CD1c-positive myeloid dendritic cell (primary cell): ENCODE measurements at regions not wholly inside any gene's neighbourhood (a gene's known extent, or its start where the extent isn't known, plus 50 kb on each side); places are given as distances from the start of the nearest gene placed in this dataset.

Experiments
- DNase-seq: peaks from one replicate; pipeline ENCODE4 v3.0.0-alpha.2; 2016; ENCODE audit errors: extremely low spot score

GRCh38 chr3:14286887-14287500, 108.4 kb downstream of the LSM3 start:
- DNase-seq: no peak

DNA sequence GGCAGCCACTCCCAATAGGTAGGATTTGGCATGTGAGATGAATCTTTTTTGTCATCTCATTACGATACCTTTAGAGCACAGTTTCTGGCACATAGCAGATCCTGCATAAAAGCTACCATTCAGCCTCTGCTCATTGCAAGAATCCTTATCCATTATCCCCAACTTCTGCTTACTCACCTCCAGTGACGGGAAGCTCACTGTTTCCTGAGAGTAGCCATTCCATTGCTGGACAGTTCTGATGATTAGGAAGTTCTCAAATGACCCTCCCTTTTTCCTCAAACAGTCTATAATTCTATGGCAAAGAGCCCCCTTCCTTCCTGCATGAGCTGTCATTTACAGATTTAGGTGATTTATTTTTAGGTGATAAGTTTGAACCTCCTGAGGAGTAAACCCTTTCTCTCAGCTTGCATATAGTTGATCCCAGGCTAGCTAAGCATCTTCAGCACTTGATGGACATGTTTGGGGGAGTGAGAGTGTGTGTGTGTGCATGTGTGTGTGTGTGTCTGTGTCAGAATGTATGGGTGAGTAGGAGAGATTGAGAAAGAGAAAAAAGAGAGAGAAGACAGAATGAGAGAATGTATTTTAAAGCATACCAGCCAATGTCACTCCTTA, 109.7 kb downstream of the LSM3 start:
- no peak for DNase-seq

DNA sequence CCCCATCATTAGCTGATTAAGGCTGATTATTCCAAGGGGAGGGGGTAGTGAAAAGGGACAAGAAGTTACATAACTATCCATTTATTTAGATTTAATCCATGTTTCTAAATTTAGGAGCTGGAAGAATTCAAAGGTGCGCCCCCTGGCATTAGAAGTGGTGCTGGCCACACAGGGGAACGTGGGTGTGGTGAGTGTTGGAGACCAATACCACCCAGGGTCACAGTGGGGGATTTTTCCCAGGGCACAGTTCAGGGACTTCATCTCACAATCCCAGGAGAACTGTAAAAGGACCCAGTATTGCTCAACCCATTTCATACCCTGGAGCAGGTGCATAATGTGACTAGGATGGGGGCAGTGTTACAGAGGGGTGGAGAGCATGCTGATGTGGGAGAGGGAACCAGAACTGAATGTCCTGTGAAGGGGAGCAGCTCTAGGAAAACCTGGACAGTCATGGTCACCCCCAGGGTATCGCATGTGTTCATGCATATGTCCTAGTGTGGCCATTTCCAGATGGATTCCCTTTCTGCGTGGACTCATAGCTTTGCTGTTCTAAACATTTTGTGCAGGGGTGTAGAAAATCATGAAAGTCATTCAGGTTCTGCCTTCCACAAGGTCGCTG, 110.3 kb downstream of the LSM3 start:
- no peak for DNase-seq

DNA sequence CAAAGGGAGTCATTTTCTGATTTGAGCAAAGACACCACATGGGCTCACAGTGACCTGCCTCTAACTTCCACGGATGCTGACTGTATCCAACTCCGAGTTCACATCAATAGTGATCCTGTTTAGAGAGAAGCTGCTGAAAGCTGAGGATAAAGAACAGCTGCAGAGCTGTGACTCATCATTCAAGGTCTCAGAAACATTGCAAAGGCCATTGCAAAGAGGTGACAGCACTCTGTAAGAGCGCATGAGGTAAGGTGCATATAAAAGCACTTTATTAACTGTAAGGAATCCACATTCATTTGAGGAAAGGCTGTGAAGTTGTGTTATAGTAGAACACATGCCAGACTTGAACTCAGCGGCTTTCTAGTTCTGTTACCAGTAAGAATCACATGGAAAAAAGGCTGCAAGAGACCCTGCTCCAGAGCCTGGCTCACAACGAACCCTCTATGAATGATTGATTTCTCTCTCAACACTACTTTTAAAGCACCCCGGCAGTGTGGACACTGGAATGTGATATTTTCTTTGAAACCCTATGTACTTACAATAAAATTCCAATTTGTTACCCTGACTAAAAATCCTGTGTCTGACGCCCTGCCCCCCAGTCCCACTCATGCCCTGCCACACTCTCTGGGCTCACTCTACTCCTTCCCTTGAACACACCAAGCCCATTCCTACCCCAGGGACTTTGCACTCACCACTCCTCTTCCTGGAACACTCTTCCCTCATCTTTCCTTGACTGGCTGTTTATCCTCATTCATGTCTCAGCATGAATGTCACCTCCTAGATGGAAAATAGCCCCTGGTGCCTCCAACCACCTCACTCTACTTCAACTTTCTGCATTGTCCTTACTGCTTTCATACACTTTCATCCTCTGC, 111.2 kb downstream of the LSM3 start:
- no peak for DNase-seq

DNA sequence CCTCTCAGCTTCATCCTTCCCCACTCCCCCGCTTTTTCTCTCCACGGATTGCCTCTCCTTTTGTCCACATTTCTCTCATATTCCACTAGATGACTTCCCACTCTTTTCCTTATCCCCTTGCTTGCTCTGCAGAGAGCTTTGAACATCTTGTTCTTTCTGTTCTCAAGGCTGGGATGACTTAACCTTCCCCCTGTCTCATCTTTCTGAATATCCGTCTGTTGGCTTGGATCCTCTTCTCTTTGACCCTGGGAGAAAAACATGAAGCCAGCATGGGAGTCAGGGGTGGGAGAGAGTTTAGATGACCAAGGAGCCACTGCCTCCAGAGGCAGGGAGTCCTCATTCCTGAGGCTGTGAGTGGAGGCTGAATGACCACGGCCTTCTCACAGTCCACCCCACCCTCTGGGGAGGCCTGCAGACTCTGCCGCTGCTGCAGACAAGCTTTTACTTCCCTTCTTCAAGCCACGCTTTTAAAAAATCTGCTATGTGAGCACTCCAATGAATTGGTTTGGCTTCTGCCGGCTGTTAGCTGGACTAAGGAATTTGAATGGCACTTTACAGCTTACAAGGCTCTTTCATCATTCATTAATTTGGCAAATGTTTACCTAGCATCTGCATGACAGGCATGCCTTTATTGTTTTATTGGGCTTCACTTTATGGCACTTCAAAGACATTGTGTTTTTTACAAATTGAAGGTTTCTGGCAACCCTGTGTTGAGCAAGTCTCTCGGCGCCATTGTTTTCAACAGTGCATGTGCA, 111.6 kb upstream of the SLC6A6 start:
- no peak for DNase-seq

DNA sequence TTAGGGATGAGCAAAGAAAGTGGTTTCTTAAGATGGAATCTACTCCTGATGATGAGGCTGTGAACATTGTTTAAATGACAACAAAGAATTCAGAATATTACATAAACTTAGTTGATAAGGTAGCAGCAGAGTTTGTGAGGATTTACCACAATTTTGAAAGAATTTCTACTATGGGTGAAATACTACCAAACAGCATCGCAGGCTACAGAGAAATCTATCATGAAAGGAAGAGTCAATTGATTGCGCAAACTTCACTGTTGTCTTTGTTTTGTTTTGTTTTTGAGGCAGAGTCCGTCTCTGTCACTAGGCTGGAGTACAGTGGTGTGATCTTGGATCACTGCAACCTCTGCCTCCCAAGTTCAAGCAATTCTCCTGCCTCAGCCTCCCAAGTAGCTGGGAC, 107.4 kb upstream of the SLC6A6 start:
- DNase-seq: no peak

GRCh38 chr3:14295801-14296200, 106.6 kb upstream of the SLC6A6 start:
- no peak for DNase-seq

DNA sequence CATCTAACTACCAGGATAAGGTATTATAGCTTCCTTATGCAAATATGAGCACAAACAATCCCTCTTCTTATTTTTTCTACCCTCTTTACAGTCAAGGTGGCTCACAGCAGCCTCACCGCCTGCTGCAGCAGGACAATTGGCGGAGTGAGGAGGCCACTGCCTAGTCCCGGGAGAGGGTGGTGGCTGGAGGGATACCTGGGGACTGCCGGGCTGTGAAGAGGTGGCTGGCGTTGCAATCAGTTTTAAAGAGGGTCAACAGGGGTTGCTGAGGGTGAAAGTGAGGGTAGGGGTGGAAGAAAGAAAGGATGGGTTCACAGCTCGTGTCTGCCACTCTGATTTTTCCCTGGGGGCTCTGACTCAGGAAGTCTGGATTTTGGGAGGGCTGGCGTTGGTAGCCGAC, 105.1 kb upstream of the SLC6A6 start:
- DNase-seq: no peak

DNA sequence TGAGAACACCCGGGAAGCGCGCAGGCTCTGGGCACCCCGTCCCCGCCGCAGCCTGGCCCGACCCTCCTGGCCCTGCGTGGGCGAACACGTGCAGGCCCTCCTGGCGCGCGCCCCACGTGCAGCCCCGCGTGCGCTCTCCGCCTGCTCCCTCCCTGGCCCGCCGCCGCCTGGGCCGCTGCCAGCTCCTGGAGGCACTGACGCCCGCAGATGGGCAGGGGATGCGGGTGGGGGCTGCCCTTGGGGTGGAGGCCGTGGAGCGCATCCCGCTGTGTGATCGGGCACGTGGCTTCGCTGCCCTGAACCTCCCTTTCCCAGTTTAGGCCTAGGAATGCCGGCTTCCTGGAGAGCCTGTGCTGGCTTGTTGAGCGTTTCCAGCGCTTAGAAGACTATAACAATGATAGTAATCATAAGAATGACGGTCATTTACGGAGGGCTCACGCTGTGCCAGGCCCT, 104.6 kb upstream of the SLC6A6 start:
- DNase-seq: no peak

GRCh38 chr3:14298442-14298841, 104.0 kb upstream of the SLC6A6 start:
- DNase-seq: no peak

DNA sequence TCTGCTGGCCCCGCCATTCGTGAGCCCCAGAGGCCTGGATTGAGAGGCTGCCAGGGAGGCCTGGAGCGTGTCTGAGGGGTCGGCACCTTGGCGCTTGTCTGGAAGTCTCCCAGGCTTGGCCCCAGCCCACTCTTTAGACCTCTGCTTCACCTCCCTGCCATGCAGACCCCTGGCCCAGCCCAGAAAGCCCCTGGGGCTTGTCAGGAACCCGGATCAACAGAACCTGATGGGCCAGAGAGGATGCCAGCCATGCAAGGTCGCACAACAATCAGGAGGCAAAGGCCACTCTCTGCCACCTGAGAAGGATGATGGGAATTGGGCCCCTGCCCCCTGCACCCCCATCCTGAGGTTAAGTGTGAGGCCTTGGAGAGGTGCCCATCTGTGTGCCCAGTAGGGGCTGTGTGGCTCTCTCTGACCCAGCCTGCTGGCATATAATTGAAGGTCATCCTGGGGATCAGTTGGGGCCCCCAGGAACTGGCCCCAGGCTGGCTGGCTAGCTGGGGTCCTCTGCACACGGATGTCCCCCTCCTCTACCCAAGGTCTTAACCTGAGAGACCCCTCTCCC, 103.3 kb upstream of the SLC6A6 start:
- no peak for DNase-seq

DNA sequence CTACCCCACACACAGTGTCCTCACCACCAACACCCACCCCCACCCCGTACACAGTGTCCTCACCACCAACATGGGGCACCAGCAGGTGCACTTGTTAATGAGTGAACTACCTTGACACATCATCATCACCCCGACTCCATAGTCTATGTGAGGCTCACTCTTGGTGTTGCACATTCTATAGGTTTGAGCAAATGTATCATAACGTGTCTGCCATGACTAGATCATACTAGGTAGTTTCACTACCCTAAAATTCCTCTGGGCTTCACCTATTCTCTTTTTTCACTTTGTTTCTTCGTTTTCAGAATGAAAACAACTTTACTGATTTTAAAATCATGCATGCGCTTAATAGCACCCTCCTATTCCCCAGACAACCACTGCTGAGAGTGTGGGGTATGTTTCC, 102.6 kb upstream of the SLC6A6 start:
- no peak for DNase-seq

GRCh38 chr3:14300721-14301399, 101.5 kb upstream of the SLC6A6 start:
- no peak for DNase-seq

GRCh38 chr3:14301558-14301957, 100.8 kb upstream of the SLC6A6 start:
- no peak for DNase-seq

DNA sequence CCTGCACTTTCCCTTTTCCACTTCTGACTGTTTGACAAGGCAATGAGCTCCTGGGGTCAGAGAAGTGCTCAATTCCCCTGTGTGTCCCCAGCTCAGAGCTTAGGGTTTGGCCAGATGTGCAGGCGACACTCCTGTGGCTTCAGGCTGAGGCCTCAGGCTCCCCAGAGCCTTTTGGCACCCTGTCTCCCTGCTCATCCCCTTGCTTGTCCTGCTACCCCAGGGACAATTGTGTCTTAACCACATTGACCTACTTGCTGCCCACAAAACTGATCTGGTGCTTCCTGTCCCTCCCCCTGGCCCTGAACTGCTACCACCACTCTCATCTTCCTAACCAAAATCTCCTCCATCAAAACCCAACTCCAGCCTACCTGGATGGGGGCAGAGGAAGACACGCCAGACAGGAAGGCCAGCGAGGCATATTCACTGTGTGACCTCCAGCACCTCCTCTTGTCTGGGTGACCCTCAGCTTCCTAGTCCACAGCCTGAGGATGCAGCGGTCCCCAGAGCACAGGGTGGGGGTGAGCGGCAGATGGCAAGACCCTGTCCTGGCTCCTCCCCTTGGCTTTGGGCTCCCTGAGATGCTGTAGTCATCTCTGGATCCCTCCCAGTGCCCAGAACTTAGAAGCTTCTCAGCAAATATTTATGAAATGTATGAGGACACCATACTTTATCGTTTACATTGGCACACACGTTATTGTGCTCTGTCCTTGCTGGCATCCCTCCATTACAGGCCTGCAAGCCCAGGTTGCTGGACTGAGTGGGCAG, 98.9 kb upstream of the SLC6A6 start:
- no peak for DNase-seq

GRCh38 chr3:14304101-14305045, 98.0 kb upstream of the SLC6A6 start:
- DNase-seq: no peak

GRCh38 chr3:14305324-14305723, 97.1 kb upstream of the SLC6A6 start:
- DNase-seq: no peak

- no peak for DNase-seq
Measured at GRCh38 chr3:14306142-14306541, 96.3 kb upstream of the SLC6A6 start.
